Liver (tissue), 8 donors: ENCODE measurements at regions not wholly inside any gene's neighbourhood (a gene's known extent, or its start where the extent isn't known, plus 50 kb on each side); places are given as distances from the start of the nearest gene placed in this dataset.

Experiments
- DNase-seq: peaks from one replicate; pipeline ENCODE4 v3.0.0-alpha.2; 2017; ENCODE audit warnings: low spot score
- H3K27ac ChIP-seq, 2 donors: one replicate each; pipeline ENCODE4 v1.7.0; 2013; ENCODE audit warnings: inconsistent platforms in 2 of 2, low read length in 2 of 2, control low read depth in 1 of 2, low read depth in 1 of 2, mild to moderate bottlenecking in 1 of 2
- H3K27me3 ChIP-seq, 4 donors: one replicate each; pipeline versions ENCODE4 v1.6.1 to v1.7.0; 2013; ENCODE audit warnings: low read length in 3 of 4, inconsistent platforms in 1 of 4, mild to moderate bottlenecking in 1 of 4, moderate library complexity in 1 of 4; ENCODE audit not compliant: control insufficient read depth in 4 of 4, insufficient read depth in 4 of 4
- H3K36me3 ChIP-seq, 4 donors: one replicate each; pipeline versions ENCODE4 v1.6.1 to v1.7.0; 2013; ENCODE audit warnings: low read length in 3 of 4, mild to moderate bottlenecking in 3 of 4, low read depth in 1 of 4, moderate library complexity in 1 of 4; ENCODE audit not compliant: control insufficient read depth in 4 of 4, insufficient read depth in 3 of 4
- H3K4me1 ChIP-seq, 4 donors: one replicate each; pipeline versions ENCODE4 v1.6.1 to v1.7.0; 2013; ENCODE audit warnings: low read length in 3 of 4, mild to moderate bottlenecking in 3 of 4, moderate library complexity in 1 of 4; ENCODE audit not compliant: control insufficient read depth in 4 of 4, insufficient read depth in 4 of 4
- H3K4me3 ChIP-seq, 3 donors: one replicate each; pipeline versions ENCODE4 v1.6.1 to v1.7.0; 2013; ENCODE audit warnings: low read length in 3 of 3, control low read depth in 1 of 3, low read depth in 1 of 3, mild to moderate bottlenecking in 1 of 3
- H3K9ac ChIP-seq, 2 donors: one replicate each; pipeline ENCODE4 v1.7.0; 2013; ENCODE audit warnings: low read length in 2 of 2, mild to moderate bottlenecking in 2 of 2, moderate library complexity in 2 of 2, control low read depth in 1 of 2, low read depth in 1 of 2
- H3K9me3 ChIP-seq, 4 donors: one replicate each; pipeline versions ENCODE4 v1.6.1 to v1.7.0; 2013; ENCODE audit warnings: low read length in 3 of 4; ENCODE audit not compliant: control insufficient read depth in 4 of 4
- ATF3 ChIP-seq: IDR thresholded peaks from 2 replicates; pipeline ENCODE4 v1.6.1; 2016; ENCODE audit warnings: antibody characterized with exemption
- CTCF ChIP-seq: fragments of 150-350 bp; IDR thresholded peaks from 2 replicates; pipeline ENCODE4 v1.5.1; 2017; ENCODE audit warnings: improper control_type of control experiment, low read depth, low read length; ENCODE audit not compliant: missing input control
- HNF4A ChIP-seq, 2 donors: conservative IDR thresholded peaks; 2 replicates each; pipeline ENCODE4 v1.6.1; 2016; ENCODE audit warnings: antibody characterized with exemption in 2 of 2, mild to moderate bottlenecking in 2 of 2
- HNF4G ChIP-seq: IDR thresholded peaks from 2 replicates; pipeline ENCODE4 v1.6.1; 2016; ENCODE audit warnings: antibody characterized with exemption
- MAX ChIP-seq: IDR thresholded peaks from 2 replicates; pipeline ENCODE4 v1.6.1; 2016; ENCODE audit warnings: antibody characterized with exemption
- NR2F2 ChIP-seq: IDR thresholded peaks from 2 replicates; pipeline ENCODE4 v1.6.1; 2016; ENCODE audit warnings: antibody characterized with exemption
- REST ChIP-seq: IDR thresholded peaks from 2 replicates; pipeline ENCODE4 v1.6.1; 2016; ENCODE audit warnings: antibody characterized with exemption, mild to moderate bottlenecking
- RXRA ChIP-seq, 2 donors: IDR thresholded peaks; 2 replicates each; pipeline ENCODE4 v1.6.1; 2017 to 2018; ENCODE audit warnings: antibody characterized with exemption in 2 of 2, mild to moderate bottlenecking in 1 of 2
- SP1 ChIP-seq: IDR thresholded peaks from 2 replicates; pipeline ENCODE4 v1.6.1; 2018; ENCODE audit warnings: antibody characterized with exemption, mild to moderate bottlenecking
- TAF1 ChIP-seq: conservative IDR thresholded peaks from 2 replicates; pipeline ENCODE4 v1.6.1; 2016; ENCODE audit warnings: antibody characterized with exemption, mild to moderate bottlenecking
- ZBTB33 ChIP-seq: IDR thresholded peaks from 2 replicates; pipeline ENCODE4 v1.6.1; 2016; ENCODE audit warnings: antibody characterized with exemption
- WGBS: extraction: QIAGEN DNeasy Blood & Tissue Kit; methylation state at CpG from one replicate; pipeline ENCODE4 v1.1.7; 2013; 5-methylcytosine and 5-hydroxymethylcytosine counted together
- donor health status: healthy.
- donor health status: healthy.
- donor health status: healthy.
- donor health status: healthy.
- donor health status: healthy.

GRCh38 chr13:37353911-37354310 is 244.7 kb downstream of the POSTN start:
- Histone ChIP-seq H3K27ac (no peak overlapping the region), H3K4me3 (no peak overlapping the region), H3K9ac (no peak overlapping the region), H3K9me3 (no peaks in the 10 kb centered on the region), H3K27me3 (no peaks in the 10 kb centered on the region), H3K4me1 (no peaks in the 10 kb centered on the region), H3K36me3 (no peaks in the 10 kb centered on the region)
- no peak for DNase-seq
- WGBS = 72% methylated on average over 4 of the region's 4 CpGs
- TF ChIP-seq CTCF (no peak), RXRA (IDR thresholded peaks at IDR 0.05) (no peak), SP1 (no peak), TAF1 (no peak), HNF4A (conservative IDR thresholded peaks at IDR 0.05) (no peak), REST (no peak), HNF4G (no peak), ATF3 (no peak), ZBTB33 (no peak), NR2F2 (no peak), MAX (no peak)

GRCh38 chr13:37351211-37351610 is 245.7 kb upstream of the CSNK1A1L start:
- no peak for DNase-seq
- Histone ChIP-seq H3K9ac (no peak overlapping the region), H3K27ac (no peak overlapping the region), H3K4me1 (no peaks in the 10 kb centered on the region), H3K4me3 (no peak overlapping the region), H3K9me3 (no peaks in the 10 kb centered on the region), H3K36me3 (no peaks in the 10 kb centered on the region), H3K27me3 (no peaks in the 10 kb centered on the region)
- no peak for TF ChIP-seq MAX
- TF ChIP-seq HNF4G = no peak
- TF ChIP-seq HNF4A (conservative IDR thresholded peaks at IDR 0.05) = no peak
- WGBS = 92% methylated on average over 2 of the region's 2 CpGs
